ENCODE measurements at regions not wholly inside any gene's neighbourhood (a gene's known extent, or its start where the extent isn't known, plus 50 kb on each side); places are given as distances from the start of the nearest gene placed in this dataset.

GRCh38 chr5:145118611-145119010 is 716.5 kb downstream of the PRELID2 start:
- no peak for TF ChIP-seq CTCF (IDR thresholded peaks at IDR 0.05; ENCODE audit: insufficient read depth, low read depth, low read length)
- no peak for TF ChIP-seq EZH2 (IDR thresholded peaks at IDR 0.05; ENCODE audit: insufficient read depth, low read length)

Measured in astrocyte (in vitro differentiated cells and primary cell).